T-helper 1 cell (primary cell): ENCODE measurements at regions not wholly inside any gene's neighbourhood (a gene's known extent, or its start where the extent isn't known, plus 50 kb on each side); places are given as distances from the start of the nearest gene placed in this dataset.

Experiments
- DNase-seq, 5 donors: peaks; one replicate each; pipeline ENCODE4 v3.0.0-alpha.2; 2012 to 2020

GRCh38 chr9:131809941-131810344 lies 70.1 kb upstream of the RAPGEF1 start:
- no peak for DNase-seq

GRCh38 chr9:131808291-131808690 lies 68.4 kb upstream of the RAPGEF1 start:
- no peak for DNase-seq

- no peak for DNase-seq
Measured at GRCh38 chr9:131807144-131807983, 67.5 kb upstream of the RAPGEF1 start.

- no peak for DNase-seq
Measured at GRCh38 chr9:131805803-131806202, 65.9 kb upstream of the RAPGEF1 start.

- no peak for DNase-seq
Measured at GRCh38 chr9:131804826-131805225, 65.0 kb upstream of the RAPGEF1 start.

- no peak for DNase-seq
Measured at GRCh38 chr9:131803758-131804411, 64.0 kb upstream of the RAPGEF1 start.

GRCh38 chr9:131801810-131802209 lies 61.9 kb upstream of the RAPGEF1 start:
- no peak for DNase-seq

GRCh38 chr9:131800843-131801242 lies 61.0 kb upstream of the RAPGEF1 start:
- no peak for DNase-seq

- no peak for DNase-seq
Measured at GRCh38 chr9:131800366-131800765, 60.5 kb upstream of the RAPGEF1 start.

- peak in 2 of 5 donors; percentile 10 to 51 for DNase-seq
Measured at GRCh38 chr9:131799177-131799823, 59.4 kb upstream of the RAPGEF1 start.

GRCh38 chr9:131798246-131798645 lies 58.4 kb upstream of the RAPGEF1 start:
- no peak for DNase-seq

- no peak for DNase-seq
Measured at GRCh38 chr9:131794393-131794792, 54.5 kb upstream of the RAPGEF1 start.

GRCh38 chr9:131791542-131792254 lies 51.8 kb upstream of the RAPGEF1 start:
- no peak for DNase-seq
